ENCODE measurements at regions not wholly inside any gene's neighbourhood (a gene's known extent, or its start where the extent isn't known, plus 50 kb on each side); places are given as distances from the start of the nearest gene placed in this dataset.

DNA sequence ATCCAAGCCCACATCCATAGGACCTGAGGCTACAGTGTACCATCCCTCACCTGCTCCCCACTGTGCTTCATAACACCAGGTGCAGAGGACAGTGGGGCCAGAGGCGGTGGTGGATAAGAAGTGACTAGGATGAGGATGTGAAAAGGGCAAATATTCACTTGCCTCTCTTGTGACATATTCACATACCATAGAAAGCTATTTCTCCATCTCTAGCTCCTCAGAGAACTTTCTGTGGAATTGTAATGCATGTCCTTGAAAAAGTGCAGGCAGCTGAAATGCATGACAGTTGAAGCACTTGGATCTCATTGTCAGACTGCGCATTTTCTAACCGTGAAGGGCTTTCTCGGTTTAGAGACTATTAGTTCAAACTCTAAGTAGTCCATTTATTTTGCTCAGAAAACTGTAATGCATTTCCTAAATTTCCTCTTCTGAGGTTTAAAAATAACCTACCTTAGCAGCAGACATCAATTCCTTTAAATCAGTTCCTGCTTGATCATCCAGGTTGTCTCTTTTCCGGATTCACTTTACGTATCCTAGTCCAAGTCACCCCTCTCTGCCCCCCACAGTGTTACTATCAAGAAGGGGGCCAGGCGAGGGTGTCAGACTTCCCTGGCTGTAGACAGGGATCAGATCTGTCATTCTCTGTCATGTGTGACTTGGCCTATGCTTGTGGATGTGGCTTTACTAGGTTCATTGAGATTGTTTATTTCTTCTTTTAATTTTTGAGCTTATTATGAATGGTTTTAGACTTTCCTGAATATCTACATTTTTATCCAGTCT lies 984.0 kb upstream of the TMEM132C start:
- TF ChIP-seq CTCF (IDR thresholded peaks at IDR 0.05; ENCODE audit: insufficient read depth, low read length, poor library complexity, severe bottlenecking) (no peak), EZH2phosphoT487 (conservative IDR thresholded peaks at IDR 0.05; ENCODE audit: low read length) (no peak)
